ENCODE measurements at regions not wholly inside any gene's neighbourhood (a gene's known extent, or its start where the extent isn't known, plus 50 kb on each side); places are given as distances from the start of the nearest gene placed in this dataset.
"Not testable (repeated sequence)": the region's sequence is repeated elsewhere in the genome, so short reads cannot be mapped to it uniquely, and the experiment has no call there.

- Histone ChIP-seq H3K27ac (ENCODE audit: low read length) (peak overlapping the region; percentile 79), H3K36me3 (ENCODE audit: control insufficient read depth, insufficient read depth, low read length) (no peaks in the 10 kb centered on the region), H3K27me3 (ENCODE audit: control insufficient read depth, insufficient read depth, low read length) (no peaks in the 10 kb centered on the region), H3K4me3 (ENCODE audit: low read length) (no peak overlapping the region), H3K4me1 (ENCODE audit: control insufficient read depth, insufficient read depth, low read length) (peaks cover 4% of the 10 kb centered on the region), H3K9me3 (ENCODE audit: control insufficient read depth, insufficient read depth, low read length) (no peaks in the 10 kb centered on the region)
- Mint-ChIP-seq H3K9me3 (peaks cover 0 to 3% of the 10 kb centered on the region in 2 donors), H3K27me3 (ENCODE audit: low read depth in 2 of 2) (peaks cover 0 to 2% of the 10 kb centered on the region in 2 donors), H3K27ac (peak overlapping the region; percentile 78 to 82), H3K36me3 (no peaks in the 10 kb centered on the region), H3K4me1 (peaks cover 13 to 18% of the 10 kb centered on the region in 2 donors), H3K4me3 (peak overlapping the region; percentile 58)
- ATAC-seq, result peak; percentile 71 to 84 (median 75)
- TF ChIP-seq CTCF (IDR thresholded peaks at IDR 0.05), result no peak
- 21% methylated on average over 4 of the region's 7 CpGs for WGBS (ENCODE audit: insufficient coverage)
- intact Hi-C loops (cut with micrococcal nuclease), result no loop called here
- DNase-seq, result peak in 1 of 2 donors; percentile 74
Observed at GRCh38 chr21:14675774-14676530, 129.8 kb upstream of the SAMSN1 start.

GRCh38 chr21:14673649-14674048 is 127.5 kb upstream of the SAMSN1 start:
- Histone ChIP-seq H3K27me3 (ENCODE audit: control insufficient read depth, insufficient read depth, low read length) (no peaks in the 10 kb centered on the region), H3K4me3 (ENCODE audit: low read length) (no peak overlapping the region), H3K4me1 (ENCODE audit: control insufficient read depth, insufficient read depth, low read length) (peaks cover 4% of the 10 kb centered on the region), H3K9me3 (ENCODE audit: control insufficient read depth, insufficient read depth, low read length) (no peaks in the 10 kb centered on the region), H3K27ac (ENCODE audit: low read length) (no peak overlapping the region), H3K36me3 (ENCODE audit: control insufficient read depth, insufficient read depth, low read length) (no peaks in the 10 kb centered on the region)
- peaks cover 13 to 18% of the 10 kb centered on the region in 2 donors for H3K4me1 Mint-ChIP-seq
- WGBS (ENCODE audit: insufficient coverage), result 61% methylated on average over 3 of the region's 3 CpGs
- no peak for TF ChIP-seq CTCF (IDR thresholded peaks at IDR 0.05)
- intact Hi-C loops (cut with micrococcal nuclease), result no loop called here
- H3K27me3 Mint-ChIP-seq (ENCODE audit: low read depth in 2 of 2), result peaks cover 0 to 2% of the 10 kb centered on the region in 2 donors
- peaks cover 0 to 3% of the 10 kb centered on the region in 2 donors for H3K9me3 Mint-ChIP-seq
- no peak for DNase-seq
- no peaks in the 10 kb centered on the region for H3K36me3 Mint-ChIP-seq
- H3K4me3 Mint-ChIP-seq, result no peak overlapping the region
- no peak for ATAC-seq
- H3K27ac Mint-ChIP-seq, result no peak overlapping the region

GRCh38 chr21:14672466-14672865 is 126.4 kb upstream of the SAMSN1 start:
- WGBS (ENCODE audit: insufficient coverage), result no CpG with 5 or more reads among the region's 1 CpG
- TF ChIP-seq CTCF (IDR thresholded peaks at IDR 0.05), result no peak
- Histone ChIP-seq H3K4me1 (ENCODE audit: control insufficient read depth, insufficient read depth, low read length) (peaks cover 4% of the 10 kb centered on the region), H3K27me3 (ENCODE audit: control insufficient read depth, insufficient read depth, low read length) (no peaks in the 10 kb centered on the region), H3K27ac (ENCODE audit: low read length) (no peak overlapping the region), H3K4me3 (ENCODE audit: low read length) (no peak overlapping the region), H3K36me3 (ENCODE audit: control insufficient read depth, insufficient read depth, low read length) (no peaks in the 10 kb centered on the region), H3K9me3 (ENCODE audit: control insufficient read depth, insufficient read depth, low read length) (no peaks in the 10 kb centered on the region)
- intact Hi-C loops (cut with micrococcal nuclease), result no loop called here
- Mint-ChIP-seq H3K4me3 (no peak overlapping the region), H3K27me3 (ENCODE audit: low read depth in 2 of 2) (peaks cover 0 to 2% of the 10 kb centered on the region in 2 donors), H3K4me1 (peaks cover 13 to 15% of the 10 kb centered on the region in 2 donors), H3K27ac (no peak overlapping the region), H3K9me3 (no peaks in the 10 kb centered on the region), H3K36me3 (no peaks in the 10 kb centered on the region)
- no peak for DNase-seq
- no peak for ATAC-seq

GRCh38 chr21:14670409-14670808 is 124.3 kb upstream of the SAMSN1 start:
- Histone ChIP-seq H3K4me1 (ENCODE audit: control insufficient read depth, insufficient read depth, low read length) (no peaks in the 10 kb centered on the region), H3K9me3 (ENCODE audit: control insufficient read depth, insufficient read depth, low read length) (no peaks in the 10 kb centered on the region), H3K36me3 (ENCODE audit: control insufficient read depth, insufficient read depth, low read length) (no peaks in the 10 kb centered on the region), H3K4me3 (ENCODE audit: low read length) (no peak overlapping the region), H3K27me3 (ENCODE audit: control insufficient read depth, insufficient read depth, low read length) (no peaks in the 10 kb centered on the region), H3K27ac (ENCODE audit: low read length) (no peak overlapping the region)
- no peak for TF ChIP-seq CTCF (IDR thresholded peaks at IDR 0.05)
- Mint-ChIP-seq H3K36me3 (no peaks in the 10 kb centered on the region), H3K27me3 (ENCODE audit: low read depth in 2 of 2) (peaks cover 0 to 2% of the 10 kb centered on the region in 2 donors), H3K27ac (no peak overlapping the region), H3K4me1 (no peaks in the 10 kb centered on the region), H3K4me3 (no peak overlapping the region), H3K9me3 (no peaks in the 10 kb centered on the region)
- intact Hi-C loops (cut with micrococcal nuclease), result no loop called here
- ATAC-seq, result no peak
- no peak for DNase-seq
- WGBS (ENCODE audit: insufficient coverage), result 95% methylated on average over 2 of the region's 2 CpGs

- H3K27ac ChIP-seq (ENCODE audit: low read length); H3K4me3 ChIP-seq (ENCODE audit: low read length); H3K27me3 Mint-ChIP-seq (ENCODE audit: low read depth in 2 of 2); H3K9me3 ChIP-seq (ENCODE audit: control insufficient read depth, insufficient read depth, low read length); DNase-seq; H3K36me3 ChIP-seq (ENCODE audit: control insufficient read depth, insufficient read depth, low read length); H3K36me3 Mint-ChIP-seq; H3K27me3 ChIP-seq (ENCODE audit: control insufficient read depth, insufficient read depth, low read length); H3K4me1 Mint-ChIP-seq; ATAC-seq; H3K4me1 ChIP-seq (ENCODE audit: control insufficient read depth, insufficient read depth, low read length); H3K9me3 Mint-ChIP-seq; H3K4me3 Mint-ChIP-seq; H3K27ac Mint-ChIP-seq; intact Hi-C loops (cut with micrococcal nuclease): not testable (repeated sequence)
- WGBS (ENCODE audit: insufficient coverage), result 100% methylated on average over 3 of the region's 3 CpGs
Observed at GRCh38 chr21:14669092-14669491, 123.0 kb upstream of the SAMSN1 start.
